KOPT-K1 (cell line): ENCODE measurements at regions not wholly inside any gene's neighbourhood (a gene's known extent, or its start where the extent isn't known, plus 50 kb on each side); places are given as distances from the start of the nearest gene placed in this dataset.

ENCODE experiments used
- H3K27ac ChIP-seq: fragments of 200-600 bp; sonication (generic); 2 replicates; pipeline ENCODE4 v1.5.1; 2016; ENCODE audit warnings: antibody characterized with exemption, mild to moderate bottlenecking, low read depth, low read length; ENCODE audit not compliant: poor library complexity, severe bottlenecking
- H3K36me3 ChIP-seq: fragments of 200-600 bp; sonication (generic); 2 replicates; pipeline ENCODE4 v1.5.1; 2017; ENCODE audit warnings: antibody characterized with exemption, mild to moderate bottlenecking, low read length, moderate library complexity; ENCODE audit not compliant: insufficient read depth
- H3K9me3 ChIP-seq: fragments of 200-600 bp; sonication (generic); 2 replicates; pipeline ENCODE4 v1.5.1; 2017; ENCODE audit warnings: antibody characterized with exemption, low read length, mild to moderate bottlenecking; ENCODE audit not compliant: insufficient read depth, poor library complexity, severe bottlenecking

GRCh38 chr9:129256959-129257713 lies 79.1 kb upstream of the IER5L start:
- Histone ChIP-seq H3K36me3 (no peaks in the 10 kb centered on the region), H3K27ac (no peak overlapping the region), H3K9me3 (no peaks in the 10 kb centered on the region)

- no peaks in the 10 kb centered on the region for H3K36me3 ChIP-seq
- H3K9me3 ChIP-seq, result no peaks in the 10 kb centered on the region
- no peak overlapping the region for H3K27ac ChIP-seq
These were observed 76.7 kb upstream of the IER5L start for GRCh38 chr9:129254566-129255287.

DNA sequence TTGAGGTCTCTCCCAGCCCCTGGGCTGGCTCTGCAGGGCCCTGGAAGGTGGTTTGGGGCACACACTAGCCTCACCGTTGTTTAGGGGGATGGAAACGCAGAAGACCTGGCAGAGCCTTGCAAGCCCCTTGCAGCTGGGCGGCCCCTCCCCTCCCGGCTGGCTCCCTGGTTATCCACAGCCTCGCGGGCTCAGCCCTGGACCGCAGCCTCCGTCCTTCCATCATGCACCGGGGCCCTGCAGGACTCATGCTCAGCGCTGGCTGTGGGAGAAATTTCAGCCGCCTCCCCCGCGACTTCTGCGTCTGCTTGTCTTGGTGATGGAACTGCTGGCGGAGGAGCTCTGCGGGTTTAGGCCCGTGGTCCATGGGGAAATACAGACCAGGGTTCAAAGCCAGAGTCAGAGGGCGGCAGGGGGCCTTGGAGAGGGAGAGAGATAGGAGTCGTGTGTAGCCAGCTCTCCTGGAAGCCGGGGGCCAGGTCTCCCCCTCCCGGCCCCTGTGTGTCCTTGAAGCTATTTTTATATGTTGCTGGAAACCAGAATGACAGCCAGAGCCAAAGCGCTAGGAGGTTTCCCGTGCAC lies 75.8 kb upstream of the IER5L start:
- H3K27ac ChIP-seq, result no peak overlapping the region
- no peaks in the 10 kb centered on the region for H3K36me3 ChIP-seq
- H3K9me3 ChIP-seq, result no peaks in the 10 kb centered on the region

GRCh38 chr9:129252937-129253802 lies 75.1 kb upstream of the IER5L start:
- Histone ChIP-seq H3K36me3 (no peaks in the 10 kb centered on the region), H3K9me3 (peaks cover 3% of the 10 kb centered on the region), H3K27ac (no peak overlapping the region)

GRCh38 chr9:129250786-129251185 lies 72.7 kb upstream of the IER5L start:
- peaks cover 5% of the 10 kb centered on the region for H3K9me3 ChIP-seq
- no peak overlapping the region for H3K27ac ChIP-seq
- no peaks in the 10 kb centered on the region for H3K36me3 ChIP-seq

- peaks cover 5% of the 10 kb centered on the region for H3K9me3 ChIP-seq
- H3K27ac ChIP-seq, result no peak overlapping the region
- H3K36me3 ChIP-seq, result no peaks in the 10 kb centered on the region
These were observed 69.5 kb upstream of the IER5L start for GRCh38 chr9:129247285-129248153.

- Histone ChIP-seq H3K27ac (no peak overlapping the region), H3K9me3 (peaks cover 5% of the 10 kb centered on the region), H3K36me3 (no peaks in the 10 kb centered on the region)
These were observed 67.2 kb upstream of the IER5L start for GRCh38 chr9:129245276-129245675.

- H3K9me3 ChIP-seq, result peaks cover 1% of the 10 kb centered on the region
- H3K27ac ChIP-seq, result no peak overlapping the region
- H3K36me3 ChIP-seq, result no peaks in the 10 kb centered on the region
These were observed 65.0 kb upstream of the IER5L start for GRCh38 chr9:129242971-129243561.

- no peaks in the 10 kb centered on the region for H3K9me3 ChIP-seq
- no peak overlapping the region for H3K27ac ChIP-seq
- H3K36me3 ChIP-seq, result no peaks in the 10 kb centered on the region
These were observed 64.3 kb upstream of the IER5L start for GRCh38 chr9:129242191-129242941.

DNA sequence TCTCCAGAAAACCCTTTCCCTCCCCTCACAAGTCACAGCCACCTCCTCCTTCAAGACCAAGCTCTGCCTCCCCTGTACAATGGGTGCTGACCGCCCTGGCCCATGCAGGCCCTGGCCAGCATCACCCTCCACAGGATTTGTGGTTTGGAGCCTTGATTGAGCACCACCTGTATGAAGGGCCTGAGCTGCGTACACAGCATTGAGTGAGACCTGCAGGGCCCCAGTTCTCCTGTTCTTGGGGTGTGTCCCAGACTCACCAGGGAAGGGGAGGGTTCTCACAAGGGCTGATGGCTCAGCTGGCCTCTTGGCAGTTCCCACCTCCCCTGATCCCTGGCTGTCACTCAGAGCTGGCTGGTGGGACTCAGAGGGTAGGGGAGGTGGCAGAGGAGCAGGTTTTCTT lies 63.7 kb upstream of the IER5L start:
- no peaks in the 10 kb centered on the region for H3K9me3 ChIP-seq
- H3K36me3 ChIP-seq, result no peaks in the 10 kb centered on the region
- no peak overlapping the region for H3K27ac ChIP-seq

DNA sequence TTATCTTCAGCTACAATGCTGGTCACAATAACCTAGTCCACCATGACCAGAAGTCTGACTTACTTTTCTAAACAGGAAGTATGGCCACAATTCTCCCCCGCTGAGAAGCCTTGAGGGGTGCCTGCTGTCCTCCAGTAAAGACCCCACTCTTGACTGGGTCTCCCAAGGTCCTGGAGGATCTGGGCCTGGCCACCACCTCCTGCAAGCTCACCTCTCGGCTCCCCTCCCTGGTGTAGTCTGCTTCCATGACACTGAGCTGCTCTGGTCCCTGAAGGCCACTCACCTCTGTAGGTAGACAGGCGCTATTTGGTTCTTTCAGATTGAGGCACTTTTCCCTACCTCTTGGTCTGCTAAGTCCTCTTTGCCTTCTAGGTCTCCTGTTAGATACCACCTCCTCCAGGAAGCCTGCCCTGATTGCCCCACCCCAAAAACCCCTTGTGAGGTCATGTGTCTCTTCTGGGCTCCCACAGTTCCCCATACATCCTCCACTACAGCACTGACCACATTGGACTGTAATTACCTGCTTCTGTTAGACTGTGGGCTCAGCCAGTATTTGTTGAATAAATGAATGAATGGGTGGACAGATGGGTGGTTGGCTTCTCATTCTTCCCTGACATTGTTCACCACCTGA lies 62.6 kb upstream of the IER5L start:
- Histone ChIP-seq H3K27ac (no peak overlapping the region), H3K36me3 (no peaks in the 10 kb centered on the region), H3K9me3 (no peaks in the 10 kb centered on the region)

GRCh38 chr9:129239946-129240490 lies 62.0 kb upstream of the IER5L start:
- Histone ChIP-seq H3K27ac (no peak overlapping the region), H3K36me3 (no peaks in the 10 kb centered on the region), H3K9me3 (no peaks in the 10 kb centered on the region)

GRCh38 chr9:129237803-129238202 lies 59.7 kb upstream of the IER5L start:
- H3K27ac ChIP-seq, result no peak overlapping the region
- H3K36me3 ChIP-seq, result no peaks in the 10 kb centered on the region
- H3K9me3 ChIP-seq, result peaks cover 7% of the 10 kb centered on the region
